DND-41 (cell line): ENCODE measurements at regions not wholly inside any gene's neighbourhood (a gene's known extent, or its start where the extent isn't known, plus 50 kb on each side); places are given as distances from the start of the nearest gene placed in this dataset.

ENCODE experiments used
- ATAC-seq: fragments of 200-7000 bp; cut with Tn5 transposase; 3 replicates; pipeline ENCODE4 v1.9.1; 2021; ENCODE audit warnings: low read depth; ENCODE audit not compliant: insufficient read depth
- DNase-seq: peaks from one replicate; pipeline ENCODE4 v3.0.0-alpha.2; 2020
- H2AFZ ChIP-seq: 2 replicates; pipeline ENCODE4 v1.6.0; 2012; ENCODE audit warnings: low read depth, low read length
- H3K27ac ChIP-seq: 2 replicates; pipeline ENCODE4 v1.5.1; 2012; ENCODE audit warnings: low read length, inconsistent platforms
- H3K27me3 ChIP-seq: fragments of 200-600 bp; sonication (generic); 2 replicates; pipeline ENCODE4 v1.6.0; 2012; ENCODE audit warnings: low read length, mild to moderate bottlenecking, inconsistent platforms; ENCODE audit not compliant: insufficient read depth, poor library complexity
- H3K36me3 ChIP-seq: 2 replicates; pipeline ENCODE4 v1.5.1; 2012; ENCODE audit warnings: low read length, inconsistent platforms; ENCODE audit not compliant: insufficient read depth
- H3K4me1 ChIP-seq: 2 replicates; pipeline ENCODE4 v1.5.1; 2012; ENCODE audit warnings: mild to moderate bottlenecking, low read length; ENCODE audit not compliant: insufficient read depth
- H3K4me2 ChIP-seq: 2 replicates; pipeline ENCODE4 v1.6.0; 2012; ENCODE audit warnings: mild to moderate bottlenecking, moderate library complexity, low read length, inconsistent platforms; ENCODE audit not compliant: insufficient read depth
- H3K4me3 ChIP-seq, 2 experiments: fragments of 200-600 bp in 1 of 2; shearing (Covaris generic) in 1 of 2; 2 replicates each; pipeline ENCODE4 v1.5.1; 2012 to 2016; ENCODE audit warnings: inconsistent platforms in 2 of 2, low read length in 2 of 2, mild to moderate bottlenecking in 2 of 2, low read depth in 1 of 2, moderate library complexity in 1 of 2
- H3K79me2 ChIP-seq: 2 replicates; pipeline ENCODE4 v1.6.0; 2012; ENCODE audit warnings: low read length, inconsistent platforms; ENCODE audit not compliant: insufficient read depth
- H3K9ac ChIP-seq: 2 replicates; pipeline ENCODE4 v1.6.0; 2012; ENCODE audit warnings: low read depth, mild to moderate bottlenecking, inconsistent platforms, low read length, moderate library complexity
- H3K9me3 ChIP-seq: 2 replicates; pipeline ENCODE4 v1.5.1; 2012; ENCODE audit warnings: low read length, moderate library complexity, mild to moderate bottlenecking, inconsistent platforms; ENCODE audit not compliant: insufficient read depth, severe bottlenecking
- H4K20me1 ChIP-seq: 2 replicates; pipeline ENCODE4 v1.6.0; 2012; ENCODE audit warnings: low read length; ENCODE audit not compliant: insufficient read depth
- EZH2 ChIP-seq: IDR thresholded peaks from 3 replicates; pipeline ENCODE4 v1.6.1; 2012; ENCODE audit warnings: borderline replicate concordance, low read depth, mild to moderate bottlenecking, moderate library complexity, low read length, inconsistent platforms; ENCODE audit not compliant: severe bottlenecking
- TF ChIP-seq, protein P1 (sequence below): IDR thresholded peaks from 2 replicates; pipeline ENCODE4 v1.5.1; 2012; ENCODE audit warnings: borderline replicate concordance, low read length, moderate library complexity, mild to moderate bottlenecking; ENCODE audit not compliant: poor library complexity, severe bottlenecking; ENCODE audit errors: extremely low read depth

- no peaks in the 10 kb centered on the region for H4K20me1 ChIP-seq
- TF ChIP-seq, protein P1, sequence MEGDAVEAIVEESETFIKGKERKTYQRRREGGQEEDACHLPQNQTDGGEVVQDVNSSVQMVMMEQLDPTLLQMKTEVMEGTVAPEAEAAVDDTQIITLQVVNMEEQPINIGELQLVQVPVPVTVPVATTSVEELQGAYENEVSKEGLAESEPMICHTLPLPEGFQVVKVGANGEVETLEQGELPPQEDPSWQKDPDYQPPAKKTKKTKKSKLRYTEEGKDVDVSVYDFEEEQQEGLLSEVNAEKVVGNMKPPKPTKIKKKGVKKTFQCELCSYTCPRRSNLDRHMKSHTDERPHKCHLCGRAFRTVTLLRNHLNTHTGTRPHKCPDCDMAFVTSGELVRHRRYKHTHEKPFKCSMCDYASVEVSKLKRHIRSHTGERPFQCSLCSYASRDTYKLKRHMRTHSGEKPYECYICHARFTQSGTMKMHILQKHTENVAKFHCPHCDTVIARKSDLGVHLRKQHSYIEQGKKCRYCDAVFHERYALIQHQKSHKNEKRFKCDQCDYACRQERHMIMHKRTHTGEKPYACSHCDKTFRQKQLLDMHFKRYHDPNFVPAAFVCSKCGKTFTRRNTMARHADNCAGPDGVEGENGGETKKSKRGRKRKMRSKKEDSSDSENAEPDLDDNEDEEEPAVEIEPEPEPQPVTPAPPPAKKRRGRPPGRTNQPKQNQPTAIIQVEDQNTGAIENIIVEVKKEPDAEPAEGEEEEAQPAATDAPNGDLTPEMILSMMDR, result no peak
- no peak for TF ChIP-seq EZH2
- H3K79me2 ChIP-seq, result no peaks in the 10 kb centered on the region
- H3K36me3 ChIP-seq, result no peaks in the 10 kb centered on the region
- no peak for DNase-seq
- H3K9me3 ChIP-seq, result no peaks in the 10 kb centered on the region
- H3K4me1 ChIP-seq, result no peaks in the 10 kb centered on the region
- no peak overlapping the region for H3K4me3 ChIP-seq
- no peak for ATAC-seq
- no peak overlapping the region for H3K4me2 ChIP-seq
- H2AFZ ChIP-seq, result no peak overlapping the region
- H3K9ac ChIP-seq, result no peak overlapping the region
- no peak overlapping the region for H3K27ac ChIP-seq
- H3K27me3 ChIP-seq, result no peaks in the 10 kb centered on the region
These were observed 291.8 kb downstream of the TCERG1L start for GRCh38 chr10:131019696-131020095.

DNA sequence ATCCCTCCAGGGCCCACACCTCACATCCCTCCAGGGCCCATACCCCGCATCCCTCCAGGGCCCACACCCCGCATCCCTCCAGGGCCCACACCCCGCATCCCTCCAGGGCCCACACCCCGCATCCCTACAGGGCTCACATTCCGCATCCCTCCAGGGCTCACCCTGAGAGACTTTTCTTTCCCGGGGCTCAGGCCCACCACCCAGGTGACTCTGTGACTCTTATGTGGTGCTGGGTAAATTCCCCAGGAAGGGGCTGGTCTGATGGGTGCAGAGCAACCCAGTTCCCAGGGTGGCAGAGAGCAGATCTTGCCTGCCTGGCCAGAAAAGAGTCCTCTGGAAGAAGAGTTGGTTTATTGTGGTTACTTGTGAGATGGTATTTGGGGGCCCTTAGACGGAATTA is 290.7 kb downstream of the TCERG1L start:
- no peak overlapping the region for H3K9ac ChIP-seq
- no peak for TF ChIP-seq EZH2
- TF ChIP-seq, protein P1, result no peak
- H4K20me1 ChIP-seq, result no peaks in the 10 kb centered on the region
- H3K27me3 ChIP-seq, result no peaks in the 10 kb centered on the region
- no peak overlapping the region for H3K4me3 ChIP-seq
- H3K36me3 ChIP-seq, result no peaks in the 10 kb centered on the region
- H3K4me2 ChIP-seq, result no peak overlapping the region
- H3K79me2 ChIP-seq, result no peaks in the 10 kb centered on the region
- no peak for ATAC-seq
- DNase-seq, result no peak
- no peak overlapping the region for H2AFZ ChIP-seq
- H3K9me3 ChIP-seq, result no peaks in the 10 kb centered on the region
- H3K4me1 ChIP-seq, result no peaks in the 10 kb centered on the region
- no peak overlapping the region for H3K27ac ChIP-seq

DNA sequence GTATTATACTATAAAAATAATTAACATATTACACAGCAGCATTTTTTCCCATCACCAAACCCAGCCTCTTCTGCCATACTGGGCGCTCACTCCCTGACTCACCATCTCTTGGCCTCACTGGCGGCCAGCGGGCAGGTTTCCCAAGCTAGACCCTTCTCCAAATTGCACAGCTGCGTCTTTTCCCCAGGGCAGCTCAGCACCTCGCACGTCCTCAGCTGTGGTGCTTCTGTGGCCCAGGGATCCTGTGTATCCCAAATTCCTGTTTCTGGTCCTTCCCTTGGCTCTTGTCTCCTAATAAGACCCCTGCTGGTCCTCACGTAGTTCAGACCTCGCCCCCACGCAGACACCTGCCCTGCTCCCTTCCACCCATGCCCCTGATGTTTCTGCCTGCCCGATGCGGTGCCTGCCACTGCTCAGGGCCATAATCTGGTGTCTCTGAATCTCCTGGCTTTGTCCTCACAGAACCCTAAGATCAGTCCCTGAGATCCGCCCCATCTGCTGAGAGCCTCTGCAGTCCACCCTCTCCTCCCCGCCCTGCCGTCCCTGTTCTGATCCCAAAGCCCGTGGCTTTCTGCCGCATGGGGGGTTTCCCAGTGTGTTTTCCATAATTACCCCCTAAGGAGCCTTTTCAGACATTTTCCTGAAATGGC is 290.1 kb downstream of the TCERG1L start:
- no peak overlapping the region for H3K4me2 ChIP-seq
- ATAC-seq, result no peak
- no peaks in the 10 kb centered on the region for H3K36me3 ChIP-seq
- H2AFZ ChIP-seq, result no peak overlapping the region
- TF ChIP-seq EZH2, result no peak
- TF ChIP-seq, protein P1, result no peak
- no peak overlapping the region for H3K27ac ChIP-seq
- DNase-seq, result no peak
- no peaks in the 10 kb centered on the region for H3K4me1 ChIP-seq
- no peaks in the 10 kb centered on the region for H3K27me3 ChIP-seq
- no peak overlapping the region for H3K9ac ChIP-seq
- no peaks in the 10 kb centered on the region for H3K9me3 ChIP-seq
- no peaks in the 10 kb centered on the region for H3K79me2 ChIP-seq
- H4K20me1 ChIP-seq, result no peaks in the 10 kb centered on the region
- no peak overlapping the region for H3K4me3 ChIP-seq
